ENCODE measurements at regions not wholly inside any gene's neighbourhood (a gene's known extent, or its start where the extent isn't known, plus 50 kb on each side); places are given as distances from the start of the nearest gene placed in this dataset.

DNA sequence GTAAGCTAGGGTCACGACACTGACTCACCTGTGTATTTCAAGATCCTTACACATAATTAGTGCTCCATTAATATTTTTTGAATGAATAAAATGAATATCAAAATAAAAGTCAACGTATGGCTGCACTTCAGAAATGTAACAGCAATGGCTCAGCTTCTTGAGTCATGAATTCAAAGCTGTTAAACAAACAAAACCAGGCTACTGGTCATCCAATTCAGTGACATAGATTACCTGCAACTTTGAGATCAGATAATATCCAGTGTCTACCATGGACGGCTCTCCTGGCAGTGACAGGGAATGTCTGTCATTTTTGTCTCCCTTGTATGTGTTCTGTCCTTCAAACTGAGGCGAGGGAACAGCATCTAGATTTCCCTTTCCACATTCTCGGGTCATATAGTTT is 225.6 kb downstream of the EFCAB11 start:
- TF ChIP-seq, protein P1, sequence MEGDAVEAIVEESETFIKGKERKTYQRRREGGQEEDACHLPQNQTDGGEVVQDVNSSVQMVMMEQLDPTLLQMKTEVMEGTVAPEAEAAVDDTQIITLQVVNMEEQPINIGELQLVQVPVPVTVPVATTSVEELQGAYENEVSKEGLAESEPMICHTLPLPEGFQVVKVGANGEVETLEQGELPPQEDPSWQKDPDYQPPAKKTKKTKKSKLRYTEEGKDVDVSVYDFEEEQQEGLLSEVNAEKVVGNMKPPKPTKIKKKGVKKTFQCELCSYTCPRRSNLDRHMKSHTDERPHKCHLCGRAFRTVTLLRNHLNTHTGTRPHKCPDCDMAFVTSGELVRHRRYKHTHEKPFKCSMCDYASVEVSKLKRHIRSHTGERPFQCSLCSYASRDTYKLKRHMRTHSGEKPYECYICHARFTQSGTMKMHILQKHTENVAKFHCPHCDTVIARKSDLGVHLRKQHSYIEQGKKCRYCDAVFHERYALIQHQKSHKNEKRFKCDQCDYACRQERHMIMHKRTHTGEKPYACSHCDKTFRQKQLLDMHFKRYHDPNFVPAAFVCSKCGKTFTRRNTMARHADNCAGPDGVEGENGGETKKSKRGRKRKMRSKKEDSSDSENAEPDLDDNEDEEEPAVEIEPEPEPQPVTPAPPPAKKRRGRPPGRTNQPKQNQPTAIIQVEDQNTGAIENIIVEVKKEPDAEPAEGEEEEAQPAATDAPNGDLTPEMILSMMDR (IDR thresholded peaks at IDR 0.05 in 2 of 3, conservative IDR thresholded peaks at IDR 0.05 in 1 of 3; ENCODE audit: control insufficient read depth in 2 of 3, extremely low read depth in 1 of 3, insufficient read depth in 1 of 3, low read depth in 3 of 3, low read length in 3 of 3): no peak
- no peak for TF ChIP-seq SMC3 (IDR thresholded peaks at IDR 0.05; ENCODE audit: borderline replicate concordance, low read length)
- no peak for TF ChIP-seq EP300 (IDR thresholded peaks at IDR 0.05; ENCODE audit: borderline replicate concordance in 1 of 2, control insufficient read depth in 1 of 2, low read depth in 2 of 2, low read length in 2 of 2)
- no peak for TF ChIP-seq ZNF384 (IDR thresholded peaks at IDR 0.05; ENCODE audit: borderline replicate concordance, low read depth, low read length)
- no peak for TF ChIP-seq MYC (IDR thresholded peaks at IDR 0.05; ENCODE audit: insufficient read depth, insufficient read length, insufficient replicate concordance, low read length, severe bottlenecking)
- no peak for TF ChIP-seq BMI1 (IDR thresholded peaks at IDR 0.05; ENCODE audit: borderline replicate concordance)

All from GM12878 (cell line).